ENCODE measurements at regions not wholly inside any gene's neighbourhood (a gene's known extent, or its start where the extent isn't known, plus 50 kb on each side); places are given as distances from the start of the nearest gene placed in this dataset.

GRCh38 chr12:65605019-65605418 lies 219.3 kb upstream of the HMGA2 start:
- TF ChIP-seq CTCF (IDR thresholded peaks at IDR 0.05) (no peak), POLR2AphosphoS5 (IDR thresholded peaks at IDR 0.05; ENCODE audit: low read depth, low read length) (no peak)

Data from Panc1 (cell line).